WTC11 (cell line): ENCODE measurements at regions not wholly inside any gene's neighbourhood (a gene's known extent, or its start where the extent isn't known, plus 50 kb on each side); places are given as distances from the start of the nearest gene placed in this dataset.

ENCODE experiments used
- ATF1 ChIP-seq: sonication (generic); formaldehyde crosslinking; IDR thresholded peaks from 2 replicates; pipeline ENCODE4 v1.8.1; 2023; ENCODE audit warnings: mild to moderate bottlenecking, moderate library complexity, missing genetic modification reagents
- ATF6 ChIP-seq: sonication (generic); formaldehyde crosslinking; IDR thresholded peaks from 2 replicates; pipeline ENCODE4 v1.8.1; 2023; ENCODE audit warnings: mild to moderate bottlenecking, missing genetic modification reagents
- E2F5 ChIP-seq: sonication (generic); formaldehyde crosslinking; IDR thresholded peaks from 2 replicates; pipeline ENCODE4 v1.8.1; 2022; ENCODE audit warnings: mild to moderate bottlenecking, moderate library complexity, missing genetic modification reagents
- IRF2 ChIP-seq: sonication (generic); formaldehyde crosslinking; IDR thresholded peaks from 2 replicates; pipeline ENCODE4 v1.8.0; 2022; ENCODE audit warnings: low read depth, missing genetic modification reagents, borderline replicate concordance
- NFYB ChIP-seq: sonication (generic); formaldehyde crosslinking; conservative IDR thresholded peaks from 2 replicates; pipeline ENCODE4 v1.8.0; 2022; ENCODE audit warnings: low read depth, missing genetic modification reagents
- SP1 ChIP-seq: sonication (generic); formaldehyde crosslinking; conservative IDR thresholded peaks from 2 replicates; pipeline ENCODE4 v1.8.1; 2022; ENCODE audit warnings: missing genetic modification reagents
- TEAD1 ChIP-seq: sonication (generic); formaldehyde crosslinking; IDR thresholded peaks from 2 replicates; pipeline ENCODE4 v1.8.0; 2022; ENCODE audit warnings: mild to moderate bottlenecking, missing genetic modification reagents
- TEAD4 ChIP-seq: sonication (generic); formaldehyde crosslinking; IDR thresholded peaks from 2 replicates; pipeline ENCODE4 v1.8.0; 2022; ENCODE audit warnings: mild to moderate bottlenecking, missing genetic modification reagents
- ZMAT4 ChIP-seq: fragments of 250-450 bp; sonication (Bioruptor Pico); IDR thresholded peaks from 2 replicates; pipeline ENCODE4 v1.9.0; 2021; ENCODE audit warnings: mild to moderate bottlenecking
- ZNF263 ChIP-seq: sonication (generic); formaldehyde crosslinking; IDR thresholded peaks from 2 replicates; pipeline ENCODE4 v1.8.1; 2022; ENCODE audit warnings: low read depth, mild to moderate bottlenecking, moderate library complexity, missing genetic modification reagents
- TF ChIP-seq, protein P1 (sequence below): sonication (generic); formaldehyde crosslinking; IDR thresholded peaks from 2 replicates; pipeline ENCODE4 v1.8.0; 2022; ENCODE audit warnings: mild to moderate bottlenecking, missing genetic modification reagents
- TF ChIP-seq, protein P2 (sequence below): fragments of 200-600 bp; IDR thresholded peaks from 2 replicates; pipeline ENCODE4 v1.8.0; 2022; ENCODE audit warnings: antibody characterized with exemption
- TF ChIP-seq, protein P3 (sequence below): sonication (generic); formaldehyde crosslinking; IDR thresholded peaks from 2 replicates; pipeline ENCODE4 v1.8.0; 2022; ENCODE audit warnings: mild to moderate bottlenecking, missing genetic modification reagents
- TF ChIP-seq, protein P4 (sequence below): sonication (generic); formaldehyde crosslinking; IDR thresholded peaks from 2 replicates; pipeline ENCODE4 v1.8.0; 2023; ENCODE audit warnings: missing genetic modification reagents, mild to moderate bottlenecking, borderline replicate concordance

- TF ChIP-seq, protein P1, sequence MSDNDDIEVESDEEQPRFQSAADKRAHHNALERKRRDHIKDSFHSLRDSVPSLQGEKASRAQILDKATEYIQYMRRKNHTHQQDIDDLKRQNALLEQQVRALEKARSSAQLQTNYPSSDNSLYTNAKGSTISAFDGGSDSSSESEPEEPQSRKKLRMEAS (CRISPR knock-in tag) = no peak
- TF ChIP-seq, protein P2, sequence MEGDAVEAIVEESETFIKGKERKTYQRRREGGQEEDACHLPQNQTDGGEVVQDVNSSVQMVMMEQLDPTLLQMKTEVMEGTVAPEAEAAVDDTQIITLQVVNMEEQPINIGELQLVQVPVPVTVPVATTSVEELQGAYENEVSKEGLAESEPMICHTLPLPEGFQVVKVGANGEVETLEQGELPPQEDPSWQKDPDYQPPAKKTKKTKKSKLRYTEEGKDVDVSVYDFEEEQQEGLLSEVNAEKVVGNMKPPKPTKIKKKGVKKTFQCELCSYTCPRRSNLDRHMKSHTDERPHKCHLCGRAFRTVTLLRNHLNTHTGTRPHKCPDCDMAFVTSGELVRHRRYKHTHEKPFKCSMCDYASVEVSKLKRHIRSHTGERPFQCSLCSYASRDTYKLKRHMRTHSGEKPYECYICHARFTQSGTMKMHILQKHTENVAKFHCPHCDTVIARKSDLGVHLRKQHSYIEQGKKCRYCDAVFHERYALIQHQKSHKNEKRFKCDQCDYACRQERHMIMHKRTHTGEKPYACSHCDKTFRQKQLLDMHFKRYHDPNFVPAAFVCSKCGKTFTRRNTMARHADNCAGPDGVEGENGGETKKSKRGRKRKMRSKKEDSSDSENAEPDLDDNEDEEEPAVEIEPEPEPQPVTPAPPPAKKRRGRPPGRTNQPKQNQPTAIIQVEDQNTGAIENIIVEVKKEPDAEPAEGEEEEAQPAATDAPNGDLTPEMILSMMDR = no peak
- TF ChIP-seq SP1 (CRISPR knock-in tag) (no peak), NFYB (CRISPR knock-in tag) (no peak), ZMAT4 (CRISPR knock-in tag) (no peak), TEAD1 (CRISPR knock-in tag) (no peak), E2F5 (CRISPR knock-in tag) (no peak), TEAD4 (no peak), ATF6 (no peak), ZNF263 (CRISPR knock-in tag) (no peak), IRF2 (no peak), ATF1 (CRISPR knock-in tag) (no peak)
- TF ChIP-seq, protein P3, sequence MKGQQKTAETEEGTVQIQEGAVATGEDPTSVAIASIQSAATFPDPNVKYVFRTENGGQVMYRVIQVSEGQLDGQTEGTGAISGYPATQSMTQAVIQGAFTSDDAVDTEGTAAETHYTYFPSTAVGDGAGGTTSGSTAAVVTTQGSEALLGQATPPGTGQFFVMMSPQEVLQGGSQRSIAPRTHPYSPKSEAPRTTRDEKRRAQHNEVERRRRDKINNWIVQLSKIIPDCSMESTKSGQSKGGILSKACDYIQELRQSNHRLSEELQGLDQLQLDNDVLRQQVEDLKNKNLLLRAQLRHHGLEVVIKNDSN (CRISPR knock-in tag) = no peak
- TF ChIP-seq, protein P4, sequence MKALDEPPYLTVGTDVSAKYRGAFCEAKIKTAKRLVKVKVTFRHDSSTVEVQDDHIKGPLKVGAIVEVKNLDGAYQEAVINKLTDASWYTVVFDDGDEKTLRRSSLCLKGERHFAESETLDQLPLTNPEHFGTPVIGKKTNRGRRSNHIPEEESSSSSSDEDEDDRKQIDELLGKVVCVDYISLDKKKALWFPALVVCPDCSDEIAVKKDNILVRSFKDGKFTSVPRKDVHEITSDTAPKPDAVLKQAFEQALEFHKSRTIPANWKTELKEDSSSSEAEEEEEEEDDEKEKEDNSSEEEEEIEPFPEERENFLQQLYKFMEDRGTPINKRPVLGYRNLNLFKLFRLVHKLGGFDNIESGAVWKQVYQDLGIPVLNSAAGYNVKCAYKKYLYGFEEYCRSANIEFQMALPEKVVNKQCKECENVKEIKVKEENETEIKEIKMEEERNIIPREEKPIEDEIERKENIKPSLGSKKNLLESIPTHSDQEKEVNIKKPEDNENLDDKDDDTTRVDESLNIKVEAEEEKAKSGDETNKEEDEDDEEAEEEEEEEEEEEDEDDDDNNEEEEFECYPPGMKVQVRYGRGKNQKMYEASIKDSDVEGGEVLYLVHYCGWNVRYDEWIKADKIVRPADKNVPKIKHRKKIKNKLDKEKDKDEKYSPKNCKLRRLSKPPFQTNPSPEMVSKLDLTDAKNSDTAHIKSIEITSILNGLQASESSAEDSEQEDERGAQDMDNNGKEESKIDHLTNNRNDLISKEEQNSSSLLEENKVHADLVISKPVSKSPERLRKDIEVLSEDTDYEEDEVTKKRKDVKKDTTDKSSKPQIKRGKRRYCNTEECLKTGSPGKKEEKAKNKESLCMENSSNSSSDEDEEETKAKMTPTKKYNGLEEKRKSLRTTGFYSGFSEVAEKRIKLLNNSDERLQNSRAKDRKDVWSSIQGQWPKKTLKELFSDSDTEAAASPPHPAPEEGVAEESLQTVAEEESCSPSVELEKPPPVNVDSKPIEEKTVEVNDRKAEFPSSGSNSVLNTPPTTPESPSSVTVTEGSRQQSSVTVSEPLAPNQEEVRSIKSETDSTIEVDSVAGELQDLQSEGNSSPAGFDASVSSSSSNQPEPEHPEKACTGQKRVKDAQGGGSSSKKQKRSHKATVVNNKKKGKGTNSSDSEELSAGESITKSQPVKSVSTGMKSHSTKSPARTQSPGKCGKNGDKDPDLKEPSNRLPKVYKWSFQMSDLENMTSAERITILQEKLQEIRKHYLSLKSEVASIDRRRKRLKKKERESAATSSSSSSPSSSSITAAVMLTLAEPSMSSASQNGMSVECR (CRISPR knock-in tag) = no peak
Measured at GRCh38 chr3:191797271-191797670, 336.3 kb downstream of the PYDC2 start.
